NOMO-1 treated with DMSO at 0.1 percent for 48 hours (cell line): ENCODE measurements at regions not wholly inside any gene's neighbourhood (a gene's known extent, or its start where the extent isn't known, plus 50 kb on each side); places are given as distances from the start of the nearest gene placed in this dataset.
A peak's percentile ranks its signal among the peaks of the same experiment; 100 is the strongest.
"Not testable (repeated sequence)": the region's sequence is repeated elsewhere in the genome, so short reads cannot be mapped to it uniquely, and the experiment has no call there.

Experiments used
- DNase-seq: peaks from one replicate; lab custom pipeline; 2025; ENCODE audit not compliant: unreplicated experiment; lab: John Stamatoyannopoulos, UW

GRCh38 chrX:151042842-151043241 is 59.7 kb downstream of the HMGB3 start:
- DNase-seq, result peak; percentile 18

- not testable (repeated sequence) for DNase-seq
These were observed 83.2 kb downstream of the HMGB3 start for GRCh38 chrX:151066373-151066772.

- DNase-seq, result no peak
These were observed 90.6 kb downstream of the HMGB3 start for GRCh38 chrX:151073767-151074166.

GRCh38 chrX:151081016-151081415 is 95.4 kb upstream of the GPR50 start:
- DNase-seq, result no peak

- DNase-seq, result peak; percentile 19
These were observed 94.1 kb upstream of the GPR50 start for GRCh38 chrX:151082077-151082948.

- no peak for DNase-seq
These were observed 91.9 kb upstream of the GPR50 start for GRCh38 chrX:151084454-151084853.

GRCh38 chrX:151085207-151085606 is 91.2 kb upstream of the GPR50 start:
- DNase-seq, result no peak

- DNase-seq, result no peak
These were observed 88.2 kb upstream of the GPR50 start for GRCh38 chrX:151088221-151088620.

GRCh38 chrX:151099001-151099400 is 77.4 kb upstream of the GPR50 start:
- peak; percentile 8 for DNase-seq

- no peak for DNase-seq
These were observed 75.6 kb upstream of the GPR50 start for GRCh38 chrX:151100799-151101198.

GRCh38 chrX:151113200-151113599 is 63.2 kb upstream of the GPR50 start:
- not testable (repeated sequence) for DNase-seq
